NT2/D1 (cell line): ENCODE measurements at regions not wholly inside any gene's neighbourhood (a gene's known extent, or its start where the extent isn't known, plus 50 kb on each side); places are given as distances from the start of the nearest gene placed in this dataset.

Experiments used
- SUZ12 ChIP-seq: IDR thresholded peaks from 2 replicates; pipeline ENCODE4 v1.6.1; 2011; ENCODE audit not compliant: insufficient read length, insufficient read depth; ENCODE audit errors: extremely low read depth
- YY1 ChIP-seq: IDR thresholded peaks from 2 replicates; pipeline ENCODE4 v1.6.1; 2011; ENCODE audit not compliant: insufficient read length, insufficient read depth
- ZNF274 ChIP-seq: IDR thresholded peaks from 2 replicates; pipeline ENCODE4 v1.6.1; 2011; ENCODE audit warnings: mild to moderate bottlenecking, low read depth, low read length

- TF ChIP-seq SUZ12: no peak
- no peak for TF ChIP-seq ZNF274
- no peak for TF ChIP-seq YY1
These were observed 245.6 kb upstream of the ATP2B1 start for GRCh38 chr12:89954259-89954658.
